ENCODE measurements at regions not wholly inside any gene's neighbourhood (a gene's known extent, or its start where the extent isn't known, plus 50 kb on each side); places are given as distances from the start of the nearest gene placed in this dataset.

GRCh38 chr5:115461506-115462290, 82.9 kb downstream of the FEM1C start:
- TF ChIP-seq, protein P1, sequence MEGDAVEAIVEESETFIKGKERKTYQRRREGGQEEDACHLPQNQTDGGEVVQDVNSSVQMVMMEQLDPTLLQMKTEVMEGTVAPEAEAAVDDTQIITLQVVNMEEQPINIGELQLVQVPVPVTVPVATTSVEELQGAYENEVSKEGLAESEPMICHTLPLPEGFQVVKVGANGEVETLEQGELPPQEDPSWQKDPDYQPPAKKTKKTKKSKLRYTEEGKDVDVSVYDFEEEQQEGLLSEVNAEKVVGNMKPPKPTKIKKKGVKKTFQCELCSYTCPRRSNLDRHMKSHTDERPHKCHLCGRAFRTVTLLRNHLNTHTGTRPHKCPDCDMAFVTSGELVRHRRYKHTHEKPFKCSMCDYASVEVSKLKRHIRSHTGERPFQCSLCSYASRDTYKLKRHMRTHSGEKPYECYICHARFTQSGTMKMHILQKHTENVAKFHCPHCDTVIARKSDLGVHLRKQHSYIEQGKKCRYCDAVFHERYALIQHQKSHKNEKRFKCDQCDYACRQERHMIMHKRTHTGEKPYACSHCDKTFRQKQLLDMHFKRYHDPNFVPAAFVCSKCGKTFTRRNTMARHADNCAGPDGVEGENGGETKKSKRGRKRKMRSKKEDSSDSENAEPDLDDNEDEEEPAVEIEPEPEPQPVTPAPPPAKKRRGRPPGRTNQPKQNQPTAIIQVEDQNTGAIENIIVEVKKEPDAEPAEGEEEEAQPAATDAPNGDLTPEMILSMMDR (IDR thresholded peaks at IDR 0.05), result no peak
- no peak for TF ChIP-seq ZFX (IDR thresholded peaks at IDR 0.05; ENCODE audit: borderline replicate concordance)

Measured in 22Rv1 (cell line).